ENCODE measurements at regions not wholly inside any gene's neighbourhood (a gene's known extent, or its start where the extent isn't known, plus 50 kb on each side); places are given as distances from the start of the nearest gene placed in this dataset.

GRCh38 chr2:5751873-5752482 is 59.8 kb downstream of the SOX11 start:
- no peak for DNase-seq (ENCODE audit: low spot score)

DNA sequence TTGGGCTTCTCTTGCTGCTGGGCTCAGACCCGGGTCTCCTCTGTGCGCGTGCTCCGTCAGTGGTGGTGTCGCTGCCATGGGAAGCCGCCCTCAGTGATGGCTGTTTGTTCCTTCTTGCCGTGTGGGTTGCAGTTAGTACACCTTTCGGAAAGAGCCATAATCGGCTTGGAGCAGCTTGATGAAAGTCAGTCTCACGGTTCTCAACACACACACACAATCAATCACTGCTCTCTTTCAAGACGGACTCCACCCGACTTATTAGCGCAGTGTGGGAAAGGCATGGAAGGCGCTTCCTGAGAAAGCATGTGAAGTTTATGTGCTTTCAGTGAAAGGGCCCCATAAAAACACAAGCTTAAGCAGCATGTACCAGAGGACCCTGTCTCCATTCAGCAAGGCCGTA is 64.1 kb downstream of the SOX11 start:
- no peak for DNase-seq (ENCODE audit: low spot score)

GRCh38 chr2:5758346-5758745 is 66.2 kb downstream of the SOX11 start:
- no peak for DNase-seq (ENCODE audit: low spot score)

- no peak for DNase-seq (ENCODE audit: low spot score)
Measured at GRCh38 chr2:5759949-5760348, 67.8 kb downstream of the SOX11 start.

GRCh38 chr2:5763531-5763930 is 71.3 kb downstream of the SOX11 start:
- no peak for DNase-seq (ENCODE audit: low spot score)

DNA sequence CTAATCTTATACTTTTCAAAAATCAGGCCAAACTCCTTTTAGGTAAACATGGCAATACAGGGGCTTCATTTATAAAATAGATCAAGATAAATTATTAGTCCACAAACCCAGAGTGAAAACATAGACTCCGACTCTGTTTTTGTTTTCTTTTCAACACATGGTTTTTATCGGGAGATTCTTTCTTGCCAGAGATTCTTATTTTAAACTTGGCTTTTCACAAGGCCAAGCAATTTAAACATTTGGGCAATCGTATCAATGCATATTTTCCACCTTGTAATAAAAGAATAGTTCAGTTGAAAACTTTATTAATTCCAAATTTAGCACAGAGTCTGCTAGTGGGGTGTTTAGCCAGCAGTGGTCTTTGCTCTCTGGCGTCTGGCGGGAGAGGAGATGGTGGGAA is 71.9 kb downstream of the SOX11 start:
- no peak for DNase-seq (ENCODE audit: low spot score)

DNA sequence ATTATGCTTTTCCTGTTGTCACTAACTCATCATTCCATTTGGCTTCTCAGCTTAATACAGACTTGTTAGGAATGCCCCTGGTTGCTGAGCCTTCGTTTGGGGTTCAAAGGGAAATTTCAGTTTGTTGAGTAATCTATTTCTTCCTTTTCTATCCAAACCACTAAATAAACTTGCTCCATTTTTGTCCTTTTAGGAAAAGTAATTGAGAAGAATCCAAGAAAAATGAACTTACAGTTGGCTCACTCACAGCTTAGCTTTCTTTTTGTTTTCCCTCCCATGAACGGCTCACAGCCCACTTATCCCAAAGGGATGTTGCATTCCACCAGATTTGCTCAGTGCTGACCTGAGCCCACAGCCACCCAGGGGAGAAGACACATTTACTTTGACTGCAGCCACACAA is 73.9 kb downstream of the SOX11 start:
- no peak for DNase-seq (ENCODE audit: low spot score)

DNA sequence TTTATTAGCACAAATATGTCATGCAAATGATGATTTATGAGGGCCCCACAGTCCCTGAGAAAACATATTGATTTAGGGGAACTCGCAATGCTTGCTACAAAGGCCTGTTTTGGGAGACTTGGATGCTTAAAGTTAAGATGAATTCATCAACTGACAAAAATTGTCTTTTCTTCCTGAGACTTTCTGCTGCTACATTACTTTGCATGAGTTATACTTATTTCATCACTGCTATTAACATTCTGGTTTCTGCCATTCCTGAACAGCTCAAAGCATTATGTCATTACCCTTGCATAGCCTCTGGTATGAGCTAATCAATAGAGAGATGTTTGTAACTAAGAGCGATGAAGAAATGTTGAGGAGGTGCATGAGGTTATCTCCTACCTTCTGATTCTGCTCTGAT is 74.4 kb downstream of the SOX11 start:
- DNase-seq (ENCODE audit: low spot score), result no peak

DNA sequence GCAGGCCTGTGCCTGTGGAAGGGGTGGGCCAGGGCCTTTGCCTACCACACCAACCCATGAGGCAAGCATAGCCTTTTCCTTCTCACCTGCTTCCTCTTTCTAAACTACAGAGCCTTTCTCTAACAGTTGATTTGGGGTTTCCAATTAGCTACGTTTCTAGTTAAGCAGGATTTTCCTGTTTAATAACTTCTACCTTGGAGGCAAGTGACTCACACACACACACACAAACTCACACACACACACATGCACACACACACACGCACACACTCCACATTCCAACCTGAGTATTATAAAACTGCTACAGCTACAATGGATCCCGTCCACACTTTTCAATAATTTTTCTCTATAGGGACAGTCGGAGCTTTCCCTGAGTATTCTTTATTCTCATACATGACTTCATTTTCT is 84.9 kb downstream of the SOX11 start:
- no peak for DNase-seq (ENCODE audit: low spot score)

DNA sequence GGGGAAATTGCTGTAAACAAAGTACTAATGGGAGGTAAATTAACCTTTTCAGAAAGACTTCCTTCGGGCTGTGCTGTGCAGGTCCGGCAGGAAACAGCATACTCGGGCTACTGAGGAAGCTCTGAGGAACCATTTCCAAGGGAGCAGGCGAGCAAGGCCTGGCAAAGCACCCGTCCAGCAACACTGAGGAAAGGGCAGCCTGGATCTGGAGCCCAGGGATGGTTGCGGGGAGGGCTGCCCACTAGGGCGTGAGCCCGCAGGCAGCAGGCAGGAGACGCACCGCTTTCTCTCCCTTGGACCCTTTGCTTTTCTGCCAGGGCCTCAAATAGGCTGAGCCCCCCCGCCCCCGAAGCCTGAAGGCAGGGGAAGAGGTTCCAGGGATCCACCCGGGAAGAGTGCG is 89.5 kb downstream of the SOX11 start:
- no peak for DNase-seq (ENCODE audit: low spot score)

GRCh38 chr2:5782103-5782502 is 89.9 kb downstream of the SOX11 start:
- DNase-seq (ENCODE audit: low spot score), result no peak

- DNase-seq (ENCODE audit: low spot score), result no peak
Measured at GRCh38 chr2:5788447-5788846, 96.3 kb downstream of the SOX11 start.

DNA sequence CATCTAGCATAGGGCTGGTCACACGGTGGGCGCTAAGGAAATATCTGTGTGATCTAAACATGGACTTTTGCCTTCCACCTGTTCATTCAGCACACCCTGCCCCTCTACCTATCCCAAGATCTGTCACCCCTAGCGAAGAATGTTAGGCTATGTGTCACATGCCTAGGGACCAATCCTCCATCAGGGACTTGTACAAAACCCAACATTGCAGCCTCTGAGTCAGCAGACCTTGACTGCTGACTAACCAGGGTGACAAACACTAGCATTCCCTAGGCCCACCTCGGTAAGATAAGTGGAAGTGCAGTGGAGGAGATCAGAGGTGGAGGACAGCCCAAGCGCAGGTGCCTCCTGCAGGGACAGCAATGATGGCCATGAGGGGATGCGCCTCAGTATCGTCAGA is 99.2 kb downstream of the SOX11 start:
- no peak for DNase-seq (ENCODE audit: low spot score)

DNA sequence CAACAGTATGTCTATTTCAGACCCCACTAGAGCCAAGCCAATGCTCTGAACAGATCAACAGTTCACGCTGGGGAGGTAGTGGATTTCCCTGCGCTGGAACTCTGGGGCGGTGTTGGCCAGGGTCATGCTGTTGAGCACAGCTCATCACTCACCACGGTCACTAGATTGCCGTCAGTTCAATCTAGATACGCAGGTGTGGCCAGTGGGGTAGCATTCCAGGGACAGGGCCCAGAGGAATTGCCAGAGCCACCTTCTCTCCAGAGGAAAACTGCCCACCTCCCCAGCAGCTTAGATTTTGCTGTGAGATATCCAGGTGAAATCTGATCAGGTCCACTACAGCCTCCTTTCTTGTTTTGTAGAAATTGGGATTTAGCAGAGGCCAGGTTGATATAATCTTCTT is 101.8 kb downstream of the SOX11 start:
- no peak for DNase-seq (ENCODE audit: low spot score)

DNA sequence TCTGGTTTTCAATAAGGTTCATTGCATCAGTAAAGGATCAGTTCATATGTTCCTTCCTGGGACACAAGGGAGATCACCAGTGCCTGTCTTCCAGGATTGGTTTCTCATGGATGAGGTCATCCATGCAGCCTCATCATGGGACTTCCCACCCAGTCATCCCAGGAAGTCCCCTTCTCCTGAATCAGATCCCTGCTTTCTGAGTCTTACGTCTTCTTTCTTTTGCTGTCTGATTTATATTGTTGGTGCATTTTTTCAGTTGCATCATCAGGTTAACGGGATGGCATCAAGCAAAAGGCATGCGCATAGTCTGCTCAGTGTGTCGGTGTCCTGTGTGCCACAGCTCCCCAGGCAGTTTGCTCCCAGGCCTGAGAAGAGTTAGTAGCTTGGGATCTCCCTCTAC is 105.9 kb downstream of the SOX11 start:
- DNase-seq (ENCODE audit: low spot score), result no peak

DNA sequence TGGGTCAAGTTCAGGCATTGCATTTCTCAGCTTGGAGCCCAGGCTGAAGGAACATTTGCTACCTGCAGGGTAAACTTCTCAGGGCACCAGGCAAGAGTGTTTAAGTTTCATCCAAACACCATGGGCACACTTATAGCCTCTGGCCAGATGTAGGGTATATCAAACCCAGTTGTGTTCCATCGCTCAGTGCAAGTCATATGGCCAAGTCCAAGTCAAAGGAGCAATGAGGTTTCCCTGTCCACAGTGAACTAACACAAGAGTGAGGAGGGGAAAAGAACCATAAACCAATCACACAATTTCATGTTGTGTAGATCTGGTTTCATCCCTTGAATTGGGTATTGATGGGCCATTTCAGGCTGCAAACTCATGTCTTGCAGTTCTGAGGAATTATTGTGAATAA is 107.2 kb downstream of the SOX11 start:
- DNase-seq (ENCODE audit: low spot score), result no peak

- no peak for DNase-seq (ENCODE audit: low spot score)
Measured at GRCh38 chr2:5803547-5803946, 111.4 kb downstream of the SOX11 start.

GRCh38 chr2:5818961-5819600 is 126.9 kb downstream of the SOX11 start:
- no peak for DNase-seq (ENCODE audit: low spot score)

- no peak for DNase-seq (ENCODE audit: low spot score)
Measured at GRCh38 chr2:5824126-5824525, 131.9 kb downstream of the SOX11 start.

DNA sequence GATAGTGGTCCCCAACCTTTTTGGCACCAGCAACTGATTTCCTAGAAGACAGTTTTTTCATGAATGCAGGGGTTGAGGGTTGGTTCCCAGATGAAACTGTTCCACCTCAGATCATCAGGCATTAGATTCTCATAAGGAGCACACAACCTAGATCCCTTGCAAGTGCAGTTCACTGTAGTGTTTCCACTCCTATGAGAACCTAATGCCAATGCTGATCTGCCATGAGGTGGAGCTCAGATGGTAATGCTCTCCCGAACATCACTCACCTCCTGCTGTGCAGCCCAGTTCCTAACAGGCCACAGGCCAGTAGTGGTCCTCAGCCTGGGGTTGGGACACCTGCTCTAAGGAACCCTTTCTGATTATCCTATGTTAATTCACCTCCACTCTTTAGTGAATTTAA is 133.5 kb downstream of the SOX11 start:
- no peak for DNase-seq (ENCODE audit: low spot score)

DNA sequence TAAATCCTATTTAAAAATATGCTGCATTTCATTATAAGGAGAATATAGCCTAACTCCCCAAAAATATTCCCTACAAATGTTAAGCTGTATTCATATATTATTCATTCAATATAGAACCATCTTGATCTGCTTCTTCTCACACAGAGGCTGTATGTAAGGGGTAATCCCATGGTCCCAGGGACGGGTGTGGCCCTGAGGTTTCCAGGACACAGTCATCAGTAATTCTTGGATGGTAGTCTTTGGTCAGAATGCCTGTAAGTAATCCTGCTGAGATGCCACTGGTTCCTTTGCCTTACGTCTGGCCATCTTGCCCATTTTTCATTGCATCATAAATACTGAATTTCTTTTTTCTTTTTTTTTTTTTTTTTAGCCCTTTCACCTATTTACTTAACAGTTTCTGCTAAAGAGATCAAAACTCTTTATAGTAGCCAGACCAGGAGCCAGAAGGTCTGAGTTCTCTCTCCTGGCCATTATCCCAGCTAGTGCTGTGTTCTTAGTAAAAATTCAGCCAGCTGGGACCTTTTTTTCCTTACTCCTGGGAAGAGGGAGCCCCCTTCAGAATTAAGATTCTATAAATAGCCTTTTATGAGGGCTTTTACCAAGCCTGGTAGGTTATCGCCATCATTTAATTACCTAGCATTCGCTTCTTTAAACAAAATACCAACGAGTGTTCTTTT is 134.9 kb downstream of the SOX11 start:
- no peak for DNase-seq (ENCODE audit: low spot score)

GRCh38 chr2:5834501-5834900 is 142.3 kb downstream of the SOX11 start:
- DNase-seq (ENCODE audit: low spot score), result no peak

- DNase-seq (ENCODE audit: low spot score), result no peak
Measured at GRCh38 chr2:5839550-5839949, 147.4 kb downstream of the SOX11 start.

- no peak for DNase-seq (ENCODE audit: low spot score)
Measured at GRCh38 chr2:5841126-5841525, 148.9 kb downstream of the SOX11 start.

All from putamen (tissue), 1 donor.